Stromal cell of bone marrow (primary cell): ENCODE measurements at regions not wholly inside any gene's neighbourhood (a gene's known extent, or its start where the extent isn't known, plus 50 kb on each side); places are given as distances from the start of the nearest gene placed in this dataset.
"Not testable (repeated sequence)": the region's sequence is repeated elsewhere in the genome, so short reads cannot be mapped to it uniquely, and the experiment has no call there.

Experiments used
- DNase-seq: peaks from one replicate; pipeline ENCODE4 v3.0.0-alpha.2; 2012; ENCODE audit warnings: low read depth

- DNase-seq = no peak
These were observed 270.7 kb upstream of the CELF4 start for GRCh38 chr18:37836071-37836970.

- not testable (repeated sequence) for DNase-seq
These were observed 266.6 kb upstream of the CELF4 start for GRCh38 chr18:37832010-37832695.

- DNase-seq = no peak
These were observed 247.4 kb upstream of the CELF4 start for GRCh38 chr18:37812961-37813360.

GRCh38 chr18:37805773-37806404, 240.3 kb upstream of the CELF4 start:
- DNase-seq = no peak

GRCh38 chr18:37796823-37797349, 231.3 kb upstream of the CELF4 start:
- no peak for DNase-seq

- DNase-seq = no peak
These were observed 221.9 kb upstream of the CELF4 start for GRCh38 chr18:37787452-37787851.

- no peak for DNase-seq
These were observed 218.2 kb upstream of the CELF4 start for GRCh38 chr18:37783771-37784170.

- no peak for DNase-seq
These were observed 213.6 kb upstream of the CELF4 start for GRCh38 chr18:37779220-37779619.

GRCh38 chr18:37778417-37779165, 213.0 kb upstream of the CELF4 start:
- no peak for DNase-seq

GRCh38 chr18:37769826-37770225, 204.2 kb upstream of the CELF4 start:
- no peak for DNase-seq

GRCh38 chr18:37764541-37765288, 199.1 kb upstream of the CELF4 start:
- no peak for DNase-seq

- DNase-seq = no peak
These were observed 196.6 kb upstream of the CELF4 start for GRCh38 chr18:37762076-37762621.

GRCh38 chr18:37754141-37754540, 188.5 kb upstream of the CELF4 start:
- DNase-seq = no peak

GRCh38 chr18:37742436-37742835, 176.8 kb upstream of the CELF4 start:
- DNase-seq = no peak

GRCh38 chr18:37741032-37741623, 175.5 kb upstream of the CELF4 start:
- DNase-seq = no peak

GRCh38 chr18:37734406-37734805, 168.8 kb upstream of the CELF4 start:
- DNase-seq = no peak

- DNase-seq = no peak
These were observed 164.1 kb upstream of the CELF4 start for GRCh38 chr18:37729716-37730115.

GRCh38 chr18:37724206-37724605, 158.6 kb upstream of the CELF4 start:
- no peak for DNase-seq

GRCh38 chr18:37721544-37722522, 156.2 kb upstream of the CELF4 start:
- no peak for DNase-seq
